Ishikawa (cell line): ENCODE measurements at regions not wholly inside any gene's neighbourhood (a gene's known extent, or its start where the extent isn't known, plus 50 kb on each side); places are given as distances from the start of the nearest gene placed in this dataset.

Experiments
- CEBPB ChIP-seq: IDR thresholded peaks from 2 replicates; pipeline ENCODE4 v1.6.1; 2012
- CREB1 ChIP-seq: IDR thresholded peaks from 2 replicates; pipeline ENCODE4 v1.6.1; 2012; ENCODE audit warnings: low read depth
- EGR1 ChIP-seq: IDR thresholded peaks from 2 replicates; pipeline ENCODE4 v1.6.1; 2012
- EP300 ChIP-seq: IDR thresholded peaks from 2 replicates; pipeline ENCODE4 v1.6.1; 2012; ENCODE audit warnings: borderline replicate concordance
- FOXM1 ChIP-seq: IDR thresholded peaks from 2 replicates; pipeline ENCODE4 v1.6.1; 2012; ENCODE audit warnings: low read depth, borderline replicate concordance
- MAX ChIP-seq: IDR thresholded peaks from 2 replicates; pipeline ENCODE4 v1.6.1; 2012
- NFIC ChIP-seq: IDR thresholded peaks from 2 replicates; pipeline ENCODE4 v1.6.1; 2012
- RAD21 ChIP-seq: IDR thresholded peaks from 2 replicates; pipeline ENCODE4 v1.6.1; 2012; ENCODE audit warnings: low read depth
- REST ChIP-seq: IDR thresholded peaks from 2 replicates; pipeline ENCODE4 v1.6.1; 2012; ENCODE audit warnings: low read depth, mild to moderate bottlenecking
- TAF1 ChIP-seq: IDR thresholded peaks from 2 replicates; pipeline ENCODE4 v1.6.1; 2012; ENCODE audit warnings: low read depth, mild to moderate bottlenecking
- TCF12 ChIP-seq: IDR thresholded peaks from 2 replicates; pipeline ENCODE4 v1.6.1; 2012; ENCODE audit warnings: low read depth
- TEAD4 ChIP-seq: IDR thresholded peaks from 2 replicates; pipeline ENCODE4 v1.6.1; 2012
- YY1 ChIP-seq: IDR thresholded peaks from 2 replicates; pipeline ENCODE4 v1.6.1; 2012; ENCODE audit warnings: low read depth
- ZBTB7A ChIP-seq: IDR thresholded peaks from 2 replicates; pipeline ENCODE4 v1.6.1; 2012; ENCODE audit warnings: low read depth
- TF ChIP-seq, protein P1 (sequence below): IDR thresholded peaks from 2 replicates; pipeline ENCODE4 v1.6.1; 2012

DNA sequence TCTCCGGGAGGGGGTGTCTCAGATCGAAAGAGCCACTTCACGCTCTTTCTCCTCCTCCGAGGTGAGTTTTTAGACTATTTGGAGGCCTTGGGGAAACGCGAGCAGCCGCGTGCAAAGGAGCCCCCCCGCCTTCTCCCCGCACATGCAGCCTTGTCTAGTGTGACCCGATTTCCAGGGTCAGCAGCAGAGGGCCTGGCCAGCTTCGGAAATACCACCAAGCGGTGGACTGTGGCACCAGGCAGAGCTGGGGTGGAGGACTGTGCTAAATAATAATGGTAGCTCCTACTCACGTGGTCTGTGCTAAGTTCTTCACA lies 79.3 kb upstream of the BCOR start:
- TF ChIP-seq MAX (peak; percentile 46; the same call in 1 of the 2 replicates), RAD21 (no peak)

DNA sequence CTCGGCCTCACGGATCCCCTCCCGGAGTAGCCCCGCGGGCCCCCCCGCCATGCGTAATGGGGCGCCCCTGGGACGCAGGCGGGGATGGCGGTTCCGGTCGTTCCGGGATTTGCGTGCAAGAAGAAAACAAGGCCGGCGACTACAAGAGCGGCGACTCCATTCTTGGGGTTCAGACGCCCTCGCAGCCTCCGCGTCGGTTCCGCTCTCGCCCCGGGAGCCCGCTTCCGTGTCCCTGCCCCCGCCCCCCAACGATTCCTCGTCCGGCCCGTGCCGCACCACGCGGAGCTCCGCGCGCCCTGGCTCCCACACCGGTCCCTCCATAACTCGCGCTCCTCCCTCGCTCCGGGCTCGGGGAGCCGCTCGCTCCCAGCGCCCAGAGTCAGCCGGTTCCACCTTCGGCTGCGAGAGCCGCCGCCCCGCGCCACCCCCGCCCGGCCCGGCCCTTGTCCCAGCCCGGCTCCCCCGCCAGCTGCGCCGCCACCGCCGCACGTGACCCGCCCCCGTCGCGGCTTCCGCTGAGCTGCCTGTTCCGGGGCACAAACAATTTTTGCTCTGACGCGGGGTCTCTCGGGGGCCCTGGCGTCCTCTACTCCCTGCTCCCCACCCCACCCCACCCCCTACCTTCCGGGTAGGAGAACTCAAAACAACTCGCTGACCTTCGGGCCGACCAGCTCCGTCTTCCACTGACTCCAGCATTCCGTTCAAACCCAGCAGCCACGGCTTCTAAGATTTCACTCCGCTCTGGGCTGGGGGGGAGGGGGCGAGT lies 78.8 kb upstream of the BCOR start:
- TF ChIP-seq NFIC (no peak), ZBTB7A (no peak), YY1 (no peak), CREB1 (0 out of 2 replicates have a peak, but pooled peaks have one; percentile 17), REST (no peak), CEBPB (no peak), EP300 (no peak), RAD21 (no peak), TAF1 (peak; percentile 23), EGR1 (0 out of 2 replicates have a peak, but pooled peaks have one; percentile 37), TCF12 (no peak), MAX (peak; percentile 23; the same call in 1 of the 2 replicates)
- TF ChIP-seq, protein P1, sequence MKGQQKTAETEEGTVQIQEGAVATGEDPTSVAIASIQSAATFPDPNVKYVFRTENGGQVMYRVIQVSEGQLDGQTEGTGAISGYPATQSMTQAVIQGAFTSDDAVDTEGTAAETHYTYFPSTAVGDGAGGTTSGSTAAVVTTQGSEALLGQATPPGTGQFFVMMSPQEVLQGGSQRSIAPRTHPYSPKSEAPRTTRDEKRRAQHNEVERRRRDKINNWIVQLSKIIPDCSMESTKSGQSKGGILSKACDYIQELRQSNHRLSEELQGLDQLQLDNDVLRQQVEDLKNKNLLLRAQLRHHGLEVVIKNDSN: peak; percentile 88

- TF ChIP-seq YY1 (peak; percentile 62; the same call in 1 of the 2 replicates), NFIC (peak; percentile 85), EGR1 (peak; percentile 50), ZBTB7A (peak; percentile 55; the same call in 1 of the 2 replicates), TAF1 (0 out of 2 replicates have a peak, but pooled peaks have one; percentile 14), RAD21 (no peak), MAX (peak; percentile 72)
- TF ChIP-seq, protein P1: no peak
Observed at GRCh38 chrX:40175511-40176350, 78.0 kb upstream of the BCOR start.

GRCh38 chrX:40174854-40175510 lies 77.2 kb upstream of the BCOR start:
- TF ChIP-seq TEAD4 (no peak), YY1 (0 out of 2 replicates have a peak, but pooled peaks have one; percentile 17)

- TF ChIP-seq TAF1: no peak
- TF ChIP-seq EGR1: no peak
- no peak for TF ChIP-seq FOXM1
- TF ChIP-seq CEBPB: no peak
- no peak for TF ChIP-seq EP300
- no peak for TF ChIP-seq CREB1
Observed at GRCh38 chrX:40174001-40174853, 76.5 kb upstream of the BCOR start.

DNA sequence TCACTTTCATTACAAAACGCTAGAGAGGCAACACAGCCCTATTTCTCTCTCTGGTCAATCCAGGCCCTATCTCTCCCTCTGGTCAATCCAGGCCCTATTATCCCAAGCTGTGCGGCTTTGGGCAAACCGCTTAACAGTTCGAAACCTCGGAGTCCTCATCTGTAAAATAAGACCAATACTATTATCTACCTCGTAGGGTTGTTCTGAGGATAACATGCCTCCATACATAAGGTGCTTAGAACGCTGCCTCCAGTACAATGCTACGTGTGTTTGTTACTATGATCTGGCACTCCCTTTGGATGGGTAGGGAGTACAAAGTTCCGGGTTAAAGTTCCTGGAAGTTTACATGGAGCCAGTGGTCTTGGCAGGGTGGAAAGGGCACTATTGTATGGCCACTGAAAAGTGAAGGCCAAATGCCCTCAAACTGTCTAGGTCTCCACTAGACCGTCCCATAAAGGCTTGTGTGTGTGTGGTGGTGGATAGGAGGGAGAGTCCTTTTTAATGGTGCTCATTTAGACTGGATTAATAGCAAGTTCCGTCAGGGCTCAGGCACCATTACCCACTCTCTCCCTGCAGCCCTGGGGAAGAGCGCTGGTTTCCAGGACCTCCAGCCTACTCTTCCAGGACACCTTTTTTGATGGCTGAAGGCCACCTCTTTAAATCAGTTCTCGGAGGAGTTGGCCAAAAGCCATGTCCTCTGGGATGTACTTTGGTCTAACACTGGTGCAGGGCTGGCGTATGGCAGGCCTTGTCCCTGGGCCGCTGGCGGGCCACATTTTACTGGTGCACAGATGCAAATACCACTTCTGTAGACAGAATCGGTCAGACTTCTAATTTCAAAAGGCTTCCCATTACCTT lies 75.6 kb upstream of the BCOR start:
- no peak for TF ChIP-seq TCF12
- no peak for TF ChIP-seq NFIC
- TF ChIP-seq EP300: no peak
- TF ChIP-seq, protein P1: no peak
- no peak for TF ChIP-seq MAX
- no peak for TF ChIP-seq CREB1
- no peak for TF ChIP-seq REST
- no peak for TF ChIP-seq CEBPB
- no peak for TF ChIP-seq TEAD4
- no peak for TF ChIP-seq RAD21
- no peak for TF ChIP-seq TAF1
- no peak for TF ChIP-seq FOXM1
- no peak for TF ChIP-seq YY1
- TF ChIP-seq ZBTB7A: no peak
- no peak for TF ChIP-seq EGR1
